ENCODE measurements at regions not wholly inside any gene's neighbourhood (a gene's known extent, or its start where the extent isn't known, plus 50 kb on each side); places are given as distances from the start of the nearest gene placed in this dataset.

DNA sequence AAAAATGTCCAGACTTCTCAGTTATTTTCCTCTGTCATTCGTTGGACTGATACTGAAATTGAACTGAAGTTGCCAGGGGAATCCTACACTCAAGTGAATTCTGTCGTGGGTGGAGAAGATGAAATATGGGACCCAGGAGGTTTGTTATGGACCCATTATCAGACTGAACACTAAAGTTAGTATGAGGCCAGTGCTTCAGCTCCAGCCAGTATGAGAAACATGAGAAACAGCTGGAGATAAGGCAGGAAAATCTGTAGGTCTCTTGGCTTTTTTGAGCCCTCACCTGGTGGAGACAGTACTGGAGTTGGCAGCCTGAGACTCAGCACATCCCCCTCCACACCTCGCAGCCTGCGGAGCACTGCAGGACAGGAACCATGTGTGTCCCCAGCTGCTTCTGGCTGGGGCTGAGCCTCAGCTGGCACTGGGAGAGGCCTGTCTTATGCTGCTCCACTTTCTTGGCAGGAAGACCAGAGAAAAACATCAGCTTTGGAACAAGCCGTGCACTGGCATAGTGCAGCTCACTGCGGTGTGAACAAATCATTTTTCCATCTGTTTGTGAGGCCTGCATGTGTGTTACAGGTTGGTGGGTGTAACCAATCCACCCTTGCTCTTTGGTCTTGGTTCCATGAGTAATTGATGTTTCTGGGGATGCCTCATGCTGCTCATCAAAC, 641.0 kb downstream of the FGF9 start:
- no peak for DNase-seq (ENCODE audit: low read depth)

- no peak for DNase-seq (ENCODE audit: low read depth)
These were observed 641.5 kb downstream of the FGF9 start for GRCh38 chr13:22312405-22312803.

DNA sequence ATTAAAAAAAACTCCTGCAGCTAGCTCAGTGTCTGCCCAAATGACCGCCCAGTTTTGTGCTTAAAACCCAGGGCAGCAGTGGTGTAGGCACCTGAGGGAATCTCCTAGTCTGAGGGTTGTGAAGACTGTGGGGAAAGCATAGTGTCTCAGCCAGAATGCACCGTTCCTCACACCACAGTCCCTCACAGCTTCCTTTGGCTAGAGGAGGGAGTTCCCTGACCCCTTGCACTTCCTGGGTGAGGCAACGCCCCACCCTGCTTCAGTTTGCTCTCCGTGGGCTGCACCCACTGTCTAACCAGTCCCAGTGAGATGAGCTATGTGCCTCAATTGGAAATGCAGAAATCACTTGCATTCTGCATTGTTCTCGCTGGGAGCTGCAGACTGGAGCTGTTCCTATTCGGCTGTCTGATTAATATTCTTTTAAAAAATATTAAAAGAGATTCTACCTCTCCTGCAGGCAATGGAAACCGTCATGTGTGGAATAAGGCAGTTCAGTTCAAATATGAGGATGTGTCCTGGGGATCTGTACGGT, 645.7 kb downstream of the FGF9 start:
- no peak for DNase-seq (ENCODE audit: low read depth)

DNA sequence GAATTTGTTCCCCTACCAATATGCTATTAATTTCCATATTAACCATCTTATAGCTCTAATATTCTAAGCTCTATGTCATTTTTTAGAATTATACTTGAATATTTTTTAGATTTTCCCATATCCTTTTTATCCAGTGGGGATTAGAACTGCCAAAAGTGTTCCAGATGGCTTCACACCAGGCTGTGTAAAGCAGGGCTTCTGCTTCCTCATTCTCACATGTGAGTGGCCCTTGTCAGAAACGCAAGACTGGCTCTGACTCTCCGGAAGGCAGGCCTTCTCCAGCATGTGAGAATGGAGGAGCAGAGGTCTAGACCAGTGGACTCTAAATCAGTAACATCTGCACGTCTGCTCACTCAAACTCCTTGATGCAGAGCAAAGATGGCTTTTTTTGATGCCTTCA, 650.1 kb downstream of the FGF9 start:
- no peak for DNase-seq (ENCODE audit: low read depth)

- no peak for DNase-seq (ENCODE audit: low read depth)
These were observed 654.9 kb downstream of the FGF9 start for GRCh38 chr13:22325761-22326160.

DNA sequence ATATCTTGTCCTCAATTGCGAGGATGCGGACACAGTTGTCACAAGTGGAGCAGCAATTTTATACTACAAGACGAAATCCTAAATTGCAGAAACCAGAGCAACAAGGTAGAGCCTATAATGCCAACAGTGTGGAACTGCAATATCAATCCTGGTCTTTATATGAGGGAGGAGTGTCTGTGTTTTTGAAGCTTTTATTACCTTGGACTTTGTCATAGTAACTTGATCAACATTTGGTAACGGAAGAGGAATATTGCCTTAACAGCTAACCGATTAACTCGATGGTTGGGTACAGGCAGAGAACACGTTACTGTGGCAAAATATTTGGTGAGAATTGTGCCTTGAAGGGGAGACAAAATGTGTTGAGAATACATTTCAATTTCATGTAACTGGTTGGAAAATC, 661.5 kb downstream of the FGF9 start:
- no peak for DNase-seq (ENCODE audit: low read depth)

- no peak for DNase-seq (ENCODE audit: low read depth)
These were observed 665.6 kb downstream of the FGF9 start for GRCh38 chr13:22336460-22336859.

DNA sequence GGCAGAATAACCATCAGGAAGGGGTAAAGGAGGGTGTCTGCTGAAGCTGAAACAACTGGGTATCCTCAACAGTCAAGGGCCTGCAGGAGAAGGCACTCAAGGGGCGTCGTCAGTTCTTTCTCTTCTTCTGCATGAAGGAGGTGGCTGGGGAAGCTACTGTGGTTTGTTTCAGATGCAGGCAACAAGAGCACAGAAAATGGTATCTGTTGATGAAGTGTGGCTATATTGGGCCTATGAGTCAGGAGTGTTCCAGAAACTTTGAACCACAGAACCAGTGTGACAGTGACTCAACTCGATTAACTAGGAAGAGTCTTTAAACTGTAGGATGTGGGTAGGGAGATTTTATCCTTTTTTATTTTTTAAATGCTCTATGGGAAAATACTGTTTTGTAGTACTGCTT, 686.3 kb downstream of the FGF9 start:
- no peak for DNase-seq (ENCODE audit: low read depth)

DNA sequence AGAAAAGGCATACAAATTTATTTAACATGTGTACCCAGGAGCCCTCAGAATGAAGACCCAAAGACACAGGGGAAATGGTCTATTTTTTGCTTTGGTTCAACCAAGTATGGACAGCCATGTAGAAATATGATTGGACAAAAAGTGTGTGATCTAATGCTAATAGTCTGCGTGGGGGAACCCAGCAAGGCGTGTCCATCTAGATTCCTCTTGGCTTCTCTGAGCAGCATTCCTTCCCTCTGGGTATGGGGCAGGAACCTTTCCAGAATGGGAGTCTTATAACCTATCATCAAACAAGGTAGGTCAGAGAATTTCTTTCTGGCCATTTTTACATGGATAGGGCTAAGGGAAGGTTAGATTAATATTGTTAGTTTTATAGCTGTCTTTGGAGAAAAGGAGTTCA, 698.2 kb downstream of the FGF9 start:
- DNase-seq (ENCODE audit: low read depth), result no peak

DNA sequence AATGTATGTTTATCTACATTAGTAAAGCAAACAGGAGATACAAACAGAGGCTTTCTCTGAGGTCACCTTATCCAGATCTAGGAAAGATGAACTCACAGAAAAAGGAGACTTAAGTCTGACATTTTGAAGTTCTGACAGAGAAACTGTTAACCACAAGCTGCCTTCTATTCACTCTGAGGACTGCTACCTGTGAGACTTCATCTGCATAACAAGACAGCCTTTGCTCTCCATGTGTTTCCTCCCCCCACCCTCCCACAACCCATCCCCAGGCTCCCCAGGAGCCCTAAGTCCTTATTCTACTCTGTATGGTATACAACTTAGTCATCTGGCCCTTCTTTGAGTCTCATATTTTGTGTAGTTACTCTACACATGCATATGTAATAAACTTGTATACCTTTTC, 699.0 kb downstream of the FGF9 start:
- DNase-seq (ENCODE audit: low read depth), result no peak

- DNase-seq (ENCODE audit: low read depth), result no peak
These were observed 701.4 kb downstream of the FGF9 start for GRCh38 chr13:22372261-22372660.

- DNase-seq (ENCODE audit: low read depth), result no peak
These were observed 704.3 kb downstream of the FGF9 start for GRCh38 chr13:22375151-22375550.

GRCh38 chr13:22387899-22388298, 717.0 kb downstream of the FGF9 start:
- no peak for DNase-seq (ENCODE audit: low read depth)

GRCh38 chr13:22399801-22400420, 729.0 kb downstream of the FGF9 start:
- no peak for DNase-seq (ENCODE audit: low read depth)

- no peak for DNase-seq (ENCODE audit: low read depth)
These were observed 731.8 kb downstream of the FGF9 start for GRCh38 chr13:22402682-22403081.

DNA sequence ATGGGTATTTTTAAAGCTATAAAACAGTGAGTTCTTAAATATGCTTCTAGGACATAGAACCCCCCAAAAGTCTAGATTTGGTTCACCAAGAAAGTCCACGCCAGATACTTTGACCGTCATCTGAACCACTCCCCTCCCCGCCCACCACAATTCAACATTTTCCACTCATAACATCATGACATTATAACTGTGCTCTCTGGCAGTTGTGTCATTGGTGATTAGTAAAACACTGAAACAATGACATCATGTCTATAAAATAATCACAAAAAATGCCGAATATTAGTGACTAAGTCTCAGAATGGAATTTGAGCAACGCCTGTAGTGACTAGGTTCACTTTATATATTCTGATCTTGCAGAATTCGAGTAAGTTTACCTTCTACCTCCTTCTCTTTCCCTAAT, 732.3 kb downstream of the FGF9 start:
- no peak for DNase-seq (ENCODE audit: low read depth)

DNA sequence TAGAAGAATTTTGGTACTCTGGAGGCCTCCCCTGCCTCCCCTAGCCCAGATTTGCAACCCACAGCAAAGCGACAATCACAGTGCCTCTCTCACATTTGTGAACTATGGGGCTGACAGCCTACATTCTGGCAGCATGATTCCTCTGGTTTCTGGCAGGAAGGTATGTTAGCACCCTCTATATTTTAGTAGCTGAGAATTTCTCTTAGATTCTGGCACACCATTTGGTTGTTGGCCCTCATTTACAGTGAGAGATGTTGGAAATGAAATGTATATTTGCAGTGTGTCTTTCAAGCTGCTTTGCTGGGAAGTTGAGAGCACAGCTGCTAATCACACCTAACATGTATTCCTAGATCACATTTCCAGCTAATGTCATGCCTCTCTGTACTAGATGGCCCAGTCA, 735.0 kb downstream of the FGF9 start:
- no peak for DNase-seq (ENCODE audit: low read depth)

DNA sequence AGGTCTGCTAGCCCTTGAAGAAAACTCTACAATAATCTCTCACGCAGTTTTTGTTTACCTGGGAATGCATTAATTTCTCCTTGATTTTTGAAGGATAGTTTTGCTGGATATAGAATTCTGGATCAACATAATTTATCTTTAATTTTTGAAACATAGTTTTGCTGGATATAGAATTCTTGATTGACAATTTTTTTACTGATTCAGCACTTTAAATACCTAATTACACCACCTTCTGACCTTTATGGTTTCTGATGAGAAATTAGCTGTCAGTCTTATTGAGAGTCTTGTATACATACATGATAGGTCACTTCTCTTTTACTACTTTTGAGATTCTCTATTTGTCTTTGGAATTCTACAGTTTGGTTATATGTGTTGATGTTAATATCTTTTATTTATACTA, 741.6 kb downstream of the FGF9 start:
- no peak for DNase-seq (ENCODE audit: low read depth)

- DNase-seq (ENCODE audit: low read depth), result no peak
These were observed 751.1 kb downstream of the FGF9 start for GRCh38 chr13:22422023-22422422.

DNA sequence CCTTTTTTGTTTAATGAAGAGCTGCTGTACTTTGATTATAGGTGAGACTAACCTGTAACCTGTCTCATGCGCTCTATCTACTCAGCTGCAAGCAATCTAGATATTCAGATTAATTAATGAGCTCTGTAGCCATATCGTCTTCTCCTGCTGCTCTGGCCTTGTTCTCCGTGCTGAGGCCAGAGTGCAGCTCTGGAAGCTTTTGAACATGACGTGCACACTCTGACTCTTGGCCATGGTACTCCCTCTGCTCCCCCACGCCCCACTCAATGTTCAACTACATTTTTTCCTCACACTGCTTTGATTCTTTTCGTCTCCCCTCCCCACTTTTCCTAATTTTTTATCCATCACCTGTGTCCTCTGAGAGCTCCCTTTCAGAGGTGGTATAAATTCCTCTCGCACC, 751.8 kb downstream of the FGF9 start:
- no peak for DNase-seq (ENCODE audit: low read depth)

- no peak for DNase-seq (ENCODE audit: low read depth)
These were observed 752.4 kb downstream of the FGF9 start for GRCh38 chr13:22423261-22423660.

- DNase-seq (ENCODE audit: low read depth), result no peak
These were observed 754.2 kb downstream of the FGF9 start for GRCh38 chr13:22425087-22425486.

DNA sequence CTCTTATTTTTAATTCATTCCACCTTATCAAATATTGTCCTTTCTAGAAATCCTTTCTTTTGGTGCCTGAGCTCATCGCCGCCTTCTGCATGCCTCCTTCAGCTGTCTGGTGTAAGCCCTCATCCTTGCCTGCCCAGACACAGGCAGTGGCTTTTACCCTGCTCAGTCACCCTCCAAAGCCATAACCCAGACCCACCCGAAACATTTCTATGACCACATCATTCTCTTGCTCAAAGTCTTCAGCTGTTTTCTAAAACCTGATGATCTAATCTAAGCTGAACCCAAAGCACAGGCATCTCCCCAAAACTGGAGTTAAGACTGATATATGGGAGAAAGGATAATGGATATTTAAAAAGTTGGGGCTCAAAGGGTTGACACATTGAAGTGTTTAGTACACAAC, 753.7 kb upstream of the SGCG start:
- DNase-seq (ENCODE audit: low read depth), result no peak

DNA sequence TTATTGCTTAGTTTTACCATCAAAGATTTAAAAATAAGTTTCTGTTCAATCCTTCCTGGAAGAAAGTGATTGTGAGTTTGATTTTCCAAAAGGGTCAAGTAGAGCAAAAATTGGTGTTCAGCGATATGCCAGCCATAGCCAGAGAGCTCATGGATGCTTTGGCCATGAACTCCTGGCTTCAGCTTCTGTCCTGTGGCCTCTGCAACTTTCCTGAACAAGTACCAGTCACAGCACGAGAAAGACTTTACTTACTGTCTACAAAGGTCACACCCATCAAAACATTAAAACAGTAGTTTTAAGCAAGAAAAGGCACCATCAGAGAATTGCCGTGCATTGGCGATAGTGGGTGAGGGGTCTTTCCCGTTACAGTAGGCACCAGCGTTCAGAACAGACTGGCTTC, 753.0 kb upstream of the SGCG start:
- no peak for DNase-seq (ENCODE audit: low read depth)

Data from GM04504 (cell line).